ENCODE measurements at regions not wholly inside any gene's neighbourhood (a gene's known extent, or its start where the extent isn't known, plus 50 kb on each side); places are given as distances from the start of the nearest gene placed in this dataset.
"Not testable (repeated sequence)": the region's sequence is repeated elsewhere in the genome, so short reads cannot be mapped to it uniquely, and the experiment has no call there.

GRCh38 chr1:34361781-34362357 lies 185.2 kb downstream of the C1orf94 start:
- Histone ChIP-seq H3K9ac (ENCODE audit: low read length) (no peak overlapping the region), H3K27me3 (ENCODE audit: control insufficient read depth, insufficient read depth, low read length) (peaks cover 3% of the 10 kb centered on the region), H3K27ac (ENCODE audit: low read depth, low read length) (no peak overlapping the region), H3K4me1 (ENCODE audit: control insufficient read depth, insufficient read depth, low read length) (no peaks in the 10 kb centered on the region), H3K4me3 (ENCODE audit: low read length) (no peak overlapping the region), H3K36me3 (ENCODE audit: control insufficient read depth, insufficient read depth, low read length) (no peaks in the 10 kb centered on the region)

GRCh38 chr1:34362949-34363348 lies 186.2 kb downstream of the C1orf94 start:
- no peak overlapping the region for H3K9ac ChIP-seq (ENCODE audit: low read length)
- H3K4me3 ChIP-seq (ENCODE audit: low read length) = no peak overlapping the region
- peaks cover 3% of the 10 kb centered on the region for H3K27me3 ChIP-seq (ENCODE audit: control insufficient read depth, insufficient read depth, low read length)
- H3K27ac ChIP-seq (ENCODE audit: low read depth, low read length) = no peak overlapping the region
- H3K4me1 ChIP-seq (ENCODE audit: control insufficient read depth, insufficient read depth, low read length) = no peaks in the 10 kb centered on the region
- no peaks in the 10 kb centered on the region for H3K36me3 ChIP-seq (ENCODE audit: control insufficient read depth, insufficient read depth, low read length)

- H3K4me3 ChIP-seq (ENCODE audit: low read length) = no peak overlapping the region
- no peak overlapping the region for H3K9ac ChIP-seq (ENCODE audit: low read length)
- no peak overlapping the region for H3K27ac ChIP-seq (ENCODE audit: low read depth, low read length)
- H3K36me3 ChIP-seq (ENCODE audit: control insufficient read depth, insufficient read depth, low read length) = no peaks in the 10 kb centered on the region
- H3K27me3 ChIP-seq (ENCODE audit: control insufficient read depth, insufficient read depth, low read length) = peaks cover 3% of the 10 kb centered on the region
- H3K4me1 ChIP-seq (ENCODE audit: control insufficient read depth, insufficient read depth, low read length) = no peaks in the 10 kb centered on the region
Measured at GRCh38 chr1:34363447-34363846, 186.7 kb downstream of the C1orf94 start.

GRCh38 chr1:34363915-34364314 lies 187.2 kb downstream of the C1orf94 start:
- Histone ChIP-seq H3K27ac (ENCODE audit: low read depth, low read length) (no peak overlapping the region), H3K36me3 (ENCODE audit: control insufficient read depth, insufficient read depth, low read length) (no peaks in the 10 kb centered on the region), H3K4me1 (ENCODE audit: control insufficient read depth, insufficient read depth, low read length) (no peaks in the 10 kb centered on the region), H3K4me3 (ENCODE audit: low read length) (no peak overlapping the region), H3K27me3 (ENCODE audit: control insufficient read depth, insufficient read depth, low read length) (peaks cover 3% of the 10 kb centered on the region), H3K9ac (ENCODE audit: low read length) (no peak overlapping the region)

- H3K27ac ChIP-seq (ENCODE audit: low read depth, low read length) = no peak overlapping the region
- no peak overlapping the region for H3K4me3 ChIP-seq (ENCODE audit: low read length)
- H3K4me1 ChIP-seq (ENCODE audit: control insufficient read depth, insufficient read depth, low read length) = no peaks in the 10 kb centered on the region
- H3K36me3 ChIP-seq (ENCODE audit: control insufficient read depth, insufficient read depth, low read length) = no peaks in the 10 kb centered on the region
- H3K9ac ChIP-seq (ENCODE audit: low read length) = no peak overlapping the region
- H3K27me3 ChIP-seq (ENCODE audit: control insufficient read depth, insufficient read depth, low read length) = peaks cover 3% of the 10 kb centered on the region
Measured at GRCh38 chr1:34364376-34364775, 187.7 kb downstream of the C1orf94 start.

- Histone ChIP-seq H3K4me1 (ENCODE audit: control insufficient read depth, insufficient read depth, low read length) (no peaks in the 10 kb centered on the region), H3K9ac (ENCODE audit: low read length) (no peak overlapping the region), H3K27me3 (ENCODE audit: control insufficient read depth, insufficient read depth, low read length) (peaks cover 3% of the 10 kb centered on the region), H3K27ac (ENCODE audit: low read depth, low read length) (no peak overlapping the region), H3K36me3 (ENCODE audit: control insufficient read depth, insufficient read depth, low read length) (no peaks in the 10 kb centered on the region), H3K4me3 (ENCODE audit: low read length) (no peak overlapping the region)
Measured at GRCh38 chr1:34365295-34365694, 188.6 kb downstream of the C1orf94 start.

GRCh38 chr1:34366875-34367624 lies 190.3 kb downstream of the C1orf94 start:
- Histone ChIP-seq H3K27me3 (ENCODE audit: control insufficient read depth, insufficient read depth, low read length) (peaks cover 6% of the 10 kb centered on the region), H3K4me3 (ENCODE audit: low read length) (no peak overlapping the region), H3K27ac (ENCODE audit: low read depth, low read length) (no peak overlapping the region), H3K36me3 (ENCODE audit: control insufficient read depth, insufficient read depth, low read length) (no peaks in the 10 kb centered on the region), H3K4me1 (ENCODE audit: control insufficient read depth, insufficient read depth, low read length) (no peaks in the 10 kb centered on the region), H3K9ac (ENCODE audit: low read length) (no peak overlapping the region)

GRCh38 chr1:34367954-34368353 lies 191.2 kb downstream of the C1orf94 start:
- no peak overlapping the region for H3K27ac ChIP-seq (ENCODE audit: low read depth, low read length)
- no peak overlapping the region for H3K9ac ChIP-seq (ENCODE audit: low read length)
- H3K27me3 ChIP-seq (ENCODE audit: control insufficient read depth, insufficient read depth, low read length) = peaks cover 8% of the 10 kb centered on the region
- H3K36me3 ChIP-seq (ENCODE audit: control insufficient read depth, insufficient read depth, low read length) = no peaks in the 10 kb centered on the region
- H3K4me1 ChIP-seq (ENCODE audit: control insufficient read depth, insufficient read depth, low read length) = no peaks in the 10 kb centered on the region
- H3K4me3 ChIP-seq (ENCODE audit: low read length) = no peak overlapping the region

GRCh38 chr1:34369701-34370455 lies 193.2 kb downstream of the C1orf94 start:
- Histone ChIP-seq H3K27me3 (ENCODE audit: control insufficient read depth, insufficient read depth, low read length) (peaks cover 8% of the 10 kb centered on the region), H3K4me3 (ENCODE audit: low read length) (no peak overlapping the region), H3K9ac (ENCODE audit: low read length) (no peak overlapping the region), H3K36me3 (ENCODE audit: control insufficient read depth, insufficient read depth, low read length) (no peaks in the 10 kb centered on the region), H3K27ac (ENCODE audit: low read depth, low read length) (no peak overlapping the region), H3K4me1 (ENCODE audit: control insufficient read depth, insufficient read depth, low read length) (no peaks in the 10 kb centered on the region)

GRCh38 chr1:34370748-34371147 lies 194.0 kb downstream of the C1orf94 start:
- H3K4me1 ChIP-seq (ENCODE audit: control insufficient read depth, insufficient read depth, low read length) = no peaks in the 10 kb centered on the region

GRCh38 chr1:34371179-34371578 lies 194.5 kb downstream of the C1orf94 start:
- not testable (repeated sequence) for H3K4me3 ChIP-seq (ENCODE audit: low read length); H3K27me3 ChIP-seq (ENCODE audit: control insufficient read depth, insufficient read depth, low read length); H3K36me3 ChIP-seq (ENCODE audit: control insufficient read depth, insufficient read depth, low read length); H3K9ac ChIP-seq (ENCODE audit: low read length); H3K4me1 ChIP-seq (ENCODE audit: control insufficient read depth, insufficient read depth, low read length); H3K27ac ChIP-seq (ENCODE audit: low read depth, low read length)

More at GRCh38 chr1:34370748-34371147, 194.0 kb downstream of the C1orf94 start:
- H3K27ac ChIP-seq (ENCODE audit: low read depth, low read length) = no peak overlapping the region
- H3K27me3 ChIP-seq (ENCODE audit: control insufficient read depth, insufficient read depth, low read length) = peaks cover 8% of the 10 kb centered on the region
- no peak overlapping the region for H3K4me3 ChIP-seq (ENCODE audit: low read length)
- H3K9ac ChIP-seq (ENCODE audit: low read length) = no peak overlapping the region
- no peaks in the 10 kb centered on the region for H3K36me3 ChIP-seq (ENCODE audit: control insufficient read depth, insufficient read depth, low read length)

GRCh38 chr1:34371829-34372532 lies 195.3 kb downstream of the C1orf94 start:
- Histone ChIP-seq H3K27me3 (ENCODE audit: control insufficient read depth, insufficient read depth, low read length) (peaks cover 8% of the 10 kb centered on the region), H3K36me3 (ENCODE audit: control insufficient read depth, insufficient read depth, low read length) (no peaks in the 10 kb centered on the region), H3K4me3 (ENCODE audit: low read length) (no peak overlapping the region), H3K27ac (ENCODE audit: low read depth, low read length) (no peak overlapping the region), H3K4me1 (ENCODE audit: control insufficient read depth, insufficient read depth, low read length) (no peaks in the 10 kb centered on the region), H3K9ac (ENCODE audit: low read length) (no peak overlapping the region)

All from rectal smooth muscle tissue (tissue), 1 donor.